ENCODE measurements at regions not wholly inside any gene's neighbourhood (a gene's known extent, or its start where the extent isn't known, plus 50 kb on each side); places are given as distances from the start of the nearest gene placed in this dataset.

GRCh38 chrX:3257471-3257870 lies 89.0 kb downstream of the MXRA5 start:
- no peak for DNase-seq

DNA sequence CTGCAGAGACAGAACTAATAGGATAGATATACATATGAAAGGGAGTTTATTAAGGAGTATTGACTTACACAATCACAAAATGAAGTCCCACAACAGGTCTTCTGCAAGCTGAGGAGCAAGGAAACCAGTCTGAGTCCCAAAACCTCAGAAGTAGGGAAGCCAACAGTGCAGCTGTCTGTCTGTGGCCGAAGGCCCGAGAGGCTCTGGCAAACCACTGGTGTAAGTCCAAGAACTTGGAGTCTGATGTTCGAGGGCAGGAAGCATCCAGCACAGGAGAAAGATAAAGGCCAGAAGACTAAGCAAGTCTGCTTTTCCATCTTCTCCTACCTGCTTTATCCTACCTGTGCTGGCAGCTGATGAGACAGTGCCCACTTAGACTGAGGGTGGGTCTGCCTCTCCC lies 89.6 kb downstream of the MXRA5 start:
- no peak for DNase-seq

DNA sequence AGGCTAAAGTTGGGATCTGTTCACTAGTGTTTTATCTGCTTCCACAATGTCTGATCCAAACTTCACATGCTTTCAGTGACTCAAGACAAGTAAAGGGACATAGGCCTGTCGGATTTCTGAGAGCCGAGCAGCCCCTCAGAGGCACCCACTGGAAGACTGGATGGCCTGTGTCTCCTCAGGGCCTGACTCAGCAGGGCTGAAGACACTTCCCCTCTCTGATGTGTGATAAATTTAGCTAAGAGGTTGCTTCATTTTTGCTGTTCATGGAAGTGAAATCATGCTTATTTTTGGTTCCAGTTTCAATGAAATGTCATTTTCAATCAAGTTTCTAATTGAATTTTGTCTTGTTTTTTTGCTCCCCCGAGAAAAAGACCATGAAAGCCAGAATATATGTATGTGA lies 93.7 kb downstream of the MXRA5 start:
- no peak for DNase-seq

DNA sequence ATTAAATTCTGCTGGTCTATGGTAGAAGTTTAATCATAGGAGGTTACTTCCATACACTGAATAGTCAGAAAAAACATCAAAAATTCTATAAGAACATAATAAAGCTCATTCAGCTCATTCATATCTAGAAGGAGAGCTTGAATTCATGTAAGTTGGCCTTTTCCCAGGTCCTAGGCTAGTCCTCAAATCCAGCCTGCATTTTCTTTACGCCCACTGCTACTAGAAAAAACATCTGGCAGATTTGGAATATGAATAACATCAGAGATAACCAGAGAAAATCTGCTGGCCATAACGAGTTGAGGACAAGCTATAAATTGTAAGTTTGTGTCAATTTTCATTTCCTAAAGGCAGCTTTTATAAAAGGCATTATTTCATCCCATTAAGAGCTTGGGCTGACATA lies 95.5 kb downstream of the MXRA5 start:
- DNase-seq = peak; percentile 43

DNA sequence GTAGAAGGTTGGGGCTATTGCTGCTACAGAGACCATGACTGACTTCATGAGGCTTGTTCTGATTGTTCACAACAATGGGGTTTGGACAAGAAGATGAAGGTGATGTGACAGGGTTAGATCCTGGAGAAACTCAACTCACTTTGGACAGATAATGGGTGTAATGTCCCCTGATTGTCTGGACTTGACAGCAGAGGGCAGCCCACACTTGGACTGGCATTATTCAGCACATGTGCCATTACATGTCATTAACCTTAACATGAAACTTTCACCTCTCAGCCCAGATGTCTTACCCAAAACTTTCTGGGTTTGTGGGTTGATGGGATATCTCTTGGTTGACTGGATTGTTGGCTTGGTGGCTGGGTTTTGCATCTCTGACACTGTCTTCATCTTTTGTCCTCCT lies 101.5 kb downstream of the MXRA5 start:
- DNase-seq = no peak

GRCh38 chrX:3244203-3244743 lies 102.2 kb downstream of the MXRA5 start:
- DNase-seq = no peak

DNA sequence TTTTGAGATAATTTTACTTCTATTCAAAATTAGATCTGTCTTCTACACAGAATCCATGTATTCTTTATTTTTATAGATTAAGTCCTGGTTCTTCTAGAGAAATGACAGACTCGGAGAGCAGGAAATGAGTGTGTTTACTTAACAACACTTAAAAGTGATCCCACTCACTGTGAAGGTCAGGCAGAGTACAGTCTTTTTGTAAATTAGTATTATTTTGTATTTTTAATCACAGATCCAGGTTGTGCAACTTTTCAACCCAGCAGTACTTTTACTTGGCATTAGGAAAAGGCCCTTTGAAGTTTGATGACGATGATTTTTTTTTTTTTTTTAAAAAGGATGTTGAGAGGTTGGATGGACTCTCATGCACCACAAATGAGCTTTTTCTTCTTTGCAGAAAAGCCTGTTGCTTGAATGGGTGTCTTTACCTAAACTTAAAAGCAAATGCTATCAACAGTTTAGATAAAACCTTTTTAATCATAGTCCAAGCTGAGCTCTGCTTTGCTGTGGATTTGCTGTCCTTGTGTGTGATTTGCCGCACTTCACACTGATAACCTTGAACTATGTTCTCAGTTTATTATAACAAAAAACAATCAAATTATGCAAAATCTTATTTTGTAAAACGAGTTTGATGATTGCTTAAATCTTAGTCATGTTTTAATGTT lies 114.1 kb downstream of the MXRA5 start:
- DNase-seq = no peak

DNA sequence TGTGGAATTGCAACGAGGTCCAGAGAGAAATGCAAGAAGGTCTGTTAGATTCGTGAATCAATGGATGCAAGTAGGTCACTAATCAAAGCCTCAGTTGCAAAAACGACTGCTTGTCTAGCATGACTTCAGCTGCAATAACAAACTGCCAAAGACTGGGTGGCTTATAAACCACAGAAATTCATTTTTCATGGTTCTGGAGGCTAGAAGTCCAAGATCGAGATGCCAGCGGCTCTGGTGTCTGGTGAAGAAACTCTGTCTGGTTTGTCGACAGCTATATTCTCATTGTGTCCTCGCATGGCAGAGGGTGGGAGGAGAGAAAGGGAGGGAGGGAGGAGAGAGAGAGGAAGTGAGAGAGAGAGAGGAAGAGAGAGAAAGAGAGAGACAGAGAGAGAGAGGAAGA lies 114.7 kb downstream of the MXRA5 start:
- DNase-seq = peak; percentile 40

DNA sequence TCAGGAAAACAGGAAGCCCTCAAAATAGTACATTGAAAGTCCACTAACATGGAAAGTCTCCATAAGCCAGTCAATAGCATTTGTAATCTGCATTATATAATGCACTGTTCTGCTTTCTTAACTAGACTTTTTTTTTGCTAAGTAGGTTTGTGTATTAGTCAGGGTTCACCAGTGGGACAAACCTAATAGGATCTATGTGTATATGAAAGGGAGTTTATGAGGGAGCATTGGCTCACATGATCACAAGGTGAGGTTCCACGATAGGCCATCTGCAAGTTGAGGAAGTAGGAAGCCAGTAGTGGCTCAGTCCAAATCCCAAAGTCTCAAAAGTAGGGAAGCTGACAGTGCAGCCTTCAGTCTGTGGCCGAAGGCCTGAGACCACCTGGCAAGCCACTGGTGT lies 116.0 kb downstream of the MXRA5 start:
- peak; percentile 15 for DNase-seq

- no peak for DNase-seq
Observed at GRCh38 chrX:3227526-3227925, 118.9 kb downstream of the MXRA5 start.

GRCh38 chrX:3226087-3226486 lies 120.4 kb downstream of the MXRA5 start:
- DNase-seq = no peak

DNA sequence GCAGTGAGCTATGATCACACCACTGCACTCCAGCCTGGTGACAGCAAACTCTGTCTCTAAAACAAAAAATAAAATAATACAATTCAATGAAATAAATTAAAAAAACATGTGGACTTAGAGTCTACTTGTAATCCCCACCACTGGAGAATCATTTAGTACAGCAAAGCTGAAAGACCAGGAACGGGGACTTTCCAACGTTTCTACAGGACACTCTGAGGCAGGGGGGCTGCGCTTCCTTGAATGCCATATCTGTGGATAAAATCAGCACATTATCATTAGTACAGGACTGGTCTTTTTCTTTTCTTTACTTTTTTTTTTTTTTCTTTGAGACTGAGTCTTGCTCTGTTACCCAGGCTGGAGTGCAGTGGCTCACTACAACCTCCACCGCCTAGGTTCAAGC lies 124.8 kb downstream of the MXRA5 start:
- DNase-seq = no peak

- no peak for DNase-seq
Observed at GRCh38 chrX:3219667-3220066, 126.8 kb downstream of the MXRA5 start.

DNA sequence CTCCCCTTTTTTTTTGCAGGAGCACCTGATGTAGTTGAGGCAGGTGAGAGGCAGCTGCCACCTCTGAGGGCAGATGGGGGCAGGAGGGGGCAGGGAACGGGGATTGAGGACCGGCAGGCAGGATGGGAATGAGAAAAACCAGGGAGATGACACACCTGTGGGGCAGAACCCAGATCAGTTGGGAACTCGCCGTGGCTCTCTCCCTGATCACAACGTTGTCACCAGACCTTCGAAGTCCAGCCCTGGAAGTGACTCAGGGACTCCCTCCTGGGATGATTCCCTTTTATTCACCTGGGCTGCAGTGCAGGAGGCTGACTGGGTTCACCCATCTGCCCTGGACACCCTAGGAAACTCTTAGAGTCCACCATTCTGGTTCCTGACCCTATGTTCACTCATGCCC lies 127.2 kb downstream of the MXRA5 start:
- no peak for DNase-seq

DNA sequence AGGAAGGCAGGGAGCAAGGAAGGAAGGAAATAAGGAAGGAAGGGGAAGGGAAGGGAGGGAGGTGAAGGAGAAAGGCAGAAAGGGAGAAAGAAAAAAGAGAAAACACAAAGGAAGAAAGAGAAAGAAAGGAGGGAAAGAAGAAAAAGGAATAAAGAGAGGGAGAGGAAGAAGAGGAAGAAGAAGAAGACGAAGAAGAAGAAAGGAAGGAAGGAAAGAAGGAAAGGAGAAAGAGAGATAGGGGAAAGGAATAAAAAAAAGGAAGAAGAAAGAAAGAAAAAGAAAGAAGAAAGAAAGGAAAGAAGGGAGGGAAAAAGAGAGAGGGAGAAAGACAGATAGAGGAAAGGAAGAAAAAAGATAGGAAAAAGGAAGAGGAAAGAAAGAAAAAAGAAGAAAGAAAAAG lies 128.0 kb downstream of the MXRA5 start:
- no peak for DNase-seq

GRCh38 chrX:3216581-3217180 lies 129.8 kb downstream of the MXRA5 start:
- DNase-seq = peak; percentile 27

DNA sequence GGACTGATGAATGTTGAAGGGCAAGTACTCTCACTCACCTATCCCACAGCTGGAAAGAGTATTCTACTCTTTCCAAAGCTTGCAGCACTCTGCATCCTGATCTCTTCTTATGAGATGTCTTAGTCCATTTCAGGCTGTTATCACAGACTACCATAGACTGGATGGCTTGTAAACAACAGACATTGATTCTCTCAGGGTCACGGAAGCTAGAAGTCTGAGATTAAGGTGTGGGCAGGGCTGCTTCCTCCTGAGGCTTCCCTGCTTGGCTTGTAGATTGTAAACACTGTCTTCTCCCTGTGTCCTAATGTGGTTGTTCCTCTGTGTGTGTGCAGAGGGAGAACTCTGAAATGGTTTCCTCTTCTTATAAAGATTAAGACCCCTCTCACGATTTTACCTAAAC lies 131.2 kb downstream of the MXRA5 start:
- no peak for DNase-seq

DNA sequence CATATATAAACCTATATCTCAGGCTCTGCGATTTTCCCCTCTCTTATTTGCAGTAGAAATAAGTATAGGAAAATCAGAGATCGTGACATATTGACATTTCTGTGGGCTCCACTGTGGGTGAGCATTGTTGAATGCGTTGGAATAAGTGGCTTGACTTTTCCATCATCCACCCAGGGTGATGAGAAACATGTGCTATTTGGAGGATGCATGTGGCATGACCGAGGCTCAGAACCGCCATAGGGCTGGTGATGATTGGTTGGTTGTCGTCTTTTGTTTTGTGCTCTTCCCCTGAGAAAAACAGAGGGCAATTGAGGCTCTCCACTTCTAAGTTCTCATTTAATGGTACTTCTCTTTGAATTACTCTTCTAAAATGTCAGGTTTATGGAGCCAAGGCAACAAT lies 140.1 kb downstream of the MXRA5 start:
- no peak for DNase-seq

GRCh38 chrX:3204606-3205005 lies 141.8 kb downstream of the MXRA5 start:
- no peak for DNase-seq

DNA sequence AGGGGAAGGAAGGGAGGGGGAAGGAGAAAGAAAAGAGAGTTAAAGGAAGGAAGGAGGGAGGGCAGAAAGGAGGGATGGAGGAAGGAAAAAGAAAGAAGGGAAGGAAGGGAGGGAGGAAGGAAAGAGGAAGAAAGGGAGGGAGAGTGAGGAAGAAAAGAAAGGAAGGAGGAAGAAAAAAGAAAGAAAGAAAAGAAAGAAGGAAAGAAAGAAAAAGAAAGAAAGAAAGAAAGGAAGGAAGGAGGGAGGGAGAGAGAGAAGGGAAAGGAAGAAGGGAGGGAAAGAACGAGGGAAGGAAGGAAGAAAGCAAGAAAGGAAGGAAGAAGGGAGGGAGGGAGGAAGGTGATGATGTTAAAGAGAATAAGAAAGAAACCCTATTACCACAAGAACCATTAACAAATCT lies 150.6 kb downstream of the MXRA5 start:
- DNase-seq = no peak

GRCh38 chrX:3192835-3193234 lies 151.6 kb downstream of the ARSF start:
- DNase-seq = no peak

DNA sequence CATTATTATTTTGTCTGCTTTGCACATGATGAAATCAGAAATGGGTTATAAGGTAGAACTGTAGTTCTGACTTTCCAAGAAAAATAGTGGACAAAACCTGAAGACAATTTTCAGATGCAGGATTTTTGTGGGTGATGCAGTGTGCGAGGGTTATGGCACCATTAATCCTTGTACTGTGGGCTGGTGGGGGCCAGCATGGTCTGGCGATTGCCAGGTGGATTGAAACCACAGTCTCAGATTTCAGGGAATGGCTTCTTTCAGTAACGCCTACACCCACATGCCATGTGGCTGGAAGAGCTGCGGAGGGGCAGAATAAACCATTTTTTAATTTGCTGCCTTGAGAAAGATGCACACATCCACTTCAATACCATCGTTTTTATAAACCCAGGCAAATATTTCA lies 150.5 kb downstream of the ARSF start:
- no peak for DNase-seq

- DNase-seq = no peak
Observed at GRCh38 chrX:3191201-3191600, 149.9 kb downstream of the ARSF start.

DNA sequence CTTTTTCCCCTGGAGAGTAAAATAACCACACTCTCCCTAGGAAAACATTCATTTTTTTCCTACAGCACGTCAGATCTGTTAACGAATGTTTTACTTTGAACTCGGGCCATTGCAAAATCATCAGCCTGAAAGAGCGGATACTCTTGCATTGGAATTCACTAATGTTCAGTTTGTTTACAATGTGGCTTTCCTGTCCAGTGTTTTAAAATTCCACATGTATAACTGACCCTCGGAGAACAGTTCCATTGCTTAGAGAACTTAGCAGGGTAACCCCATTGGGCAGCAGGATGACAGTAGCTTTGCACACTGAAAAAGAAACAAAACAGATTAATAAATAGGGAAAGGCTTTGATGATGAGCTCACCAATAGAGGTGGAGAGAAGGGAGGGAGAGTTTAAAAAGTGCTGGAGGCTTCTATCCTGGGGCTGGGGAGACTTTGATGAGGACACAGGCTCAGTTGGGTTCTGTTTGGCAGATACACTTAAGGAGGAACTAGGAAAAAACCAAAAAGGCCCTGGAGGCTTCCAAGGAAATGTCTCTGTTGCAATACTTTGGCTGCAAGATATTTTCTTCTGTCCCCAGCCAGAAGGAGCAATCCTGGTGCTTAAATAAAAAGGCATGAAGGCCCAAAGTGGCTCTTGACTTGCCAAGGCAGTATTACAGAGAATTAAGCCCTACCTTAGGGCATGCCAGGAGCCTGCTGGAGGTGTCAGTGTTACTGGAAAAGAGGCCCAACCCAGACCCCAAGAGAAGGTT lies 143.1 kb downstream of the ARSF start:
- peak; percentile 49 for DNase-seq

Data from tongue (tissue), 1 donor.